GM19452 (cell line): ENCODE measurements at regions not wholly inside any gene's neighbourhood (a gene's known extent, or its start where the extent isn't known, plus 50 kb on each side); places are given as distances from the start of the nearest gene placed in this dataset.

Source experiments
- ATAC-seq: cut with Tn5 transposase; IDR thresholded peaks from one replicate; pipeline ENCODE4 v1.9.1; 2021; ENCODE audit not compliant: unreplicated experiment

- ATAC-seq: no peak
Observed at GRCh38 chr1:201589186-201589585, 50.3 kb downstream of the NAV1 start.

- no peak for ATAC-seq
Observed at GRCh38 chr1:201590474-201590873, 51.5 kb downstream of the NAV1 start.

- ATAC-seq: no peak
Observed at GRCh38 chr1:201591348-201591747, 52.4 kb downstream of the NAV1 start.

DNA sequence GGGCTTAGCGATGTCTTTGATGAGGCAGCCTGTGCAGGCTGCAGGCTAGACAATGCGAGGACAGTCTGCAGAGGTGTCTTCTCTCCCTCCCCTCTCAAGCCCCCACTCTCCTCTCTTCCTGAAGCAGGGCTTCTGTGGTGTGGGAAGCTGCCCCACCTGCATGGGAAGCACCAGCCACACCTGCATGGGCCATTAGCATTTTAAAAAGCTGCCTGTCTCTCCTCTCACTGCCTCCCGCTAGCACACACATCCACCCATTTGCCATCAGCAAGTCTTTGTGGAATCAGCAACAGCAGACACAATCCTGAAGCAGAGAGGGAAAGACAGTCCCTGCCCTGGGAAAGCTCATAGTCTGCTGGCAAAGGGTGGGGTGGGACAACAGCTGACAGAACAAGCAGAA, 53.1 kb downstream of the NAV1 start:
- ATAC-seq: no peak

GRCh38 chr1:201593200-201593921, 54.4 kb downstream of the NAV1 start:
- ATAC-seq: no peak

DNA sequence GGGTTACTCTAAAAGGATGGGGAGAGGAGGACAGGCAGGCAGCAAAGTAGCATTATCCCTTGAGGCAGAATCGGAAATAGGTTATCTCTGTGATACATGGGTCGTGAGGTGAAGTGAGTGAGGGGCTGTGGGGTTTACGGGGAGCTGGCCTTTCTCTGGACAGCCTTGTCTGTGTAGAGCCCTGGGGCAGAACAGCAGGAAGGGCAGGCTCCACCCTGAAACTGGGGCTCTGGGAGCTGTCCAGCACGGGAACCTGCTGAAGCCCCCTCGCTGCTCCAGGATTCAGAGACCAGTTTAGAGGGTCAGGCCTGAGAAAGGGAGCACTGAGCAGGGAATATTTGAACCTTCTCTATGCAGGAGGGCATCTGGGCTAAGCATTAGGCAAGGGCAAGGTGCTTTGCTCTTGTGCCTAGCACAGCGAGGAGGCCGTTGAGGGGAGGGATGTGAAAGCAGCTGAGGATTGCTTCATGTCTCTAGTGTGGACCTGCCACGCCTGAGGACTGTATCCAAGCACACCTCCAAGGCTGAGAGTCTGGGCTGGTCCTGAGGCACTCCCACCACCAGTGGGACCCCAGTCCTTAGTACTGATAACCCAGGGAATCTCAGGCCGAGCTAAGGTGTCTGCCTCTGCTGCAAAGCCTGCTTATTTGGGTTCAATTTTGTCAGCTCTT, 55.8 kb downstream of the NAV1 start:
- no peak for ATAC-seq

DNA sequence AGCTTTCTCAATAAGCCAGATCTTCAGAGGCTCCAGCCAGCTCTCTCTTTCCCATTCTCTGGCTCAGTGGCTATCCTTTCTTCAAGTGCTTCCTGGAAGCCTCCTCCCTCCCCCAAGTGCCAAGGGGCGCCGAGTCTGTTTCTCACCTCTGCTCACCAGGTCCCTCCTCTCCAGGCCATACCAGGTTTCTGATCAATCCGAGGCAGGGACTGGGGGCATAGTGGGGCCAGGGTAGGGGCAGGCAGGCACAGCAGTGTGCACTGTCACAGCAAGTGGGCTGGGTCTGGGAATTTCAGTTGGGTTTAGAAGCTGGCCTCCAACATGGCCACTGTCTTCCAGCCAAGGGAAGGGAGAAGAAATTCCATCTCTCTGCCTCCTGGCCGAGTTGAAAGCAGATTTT, 56.5 kb downstream of the NAV1 start:
- ATAC-seq: no peak

DNA sequence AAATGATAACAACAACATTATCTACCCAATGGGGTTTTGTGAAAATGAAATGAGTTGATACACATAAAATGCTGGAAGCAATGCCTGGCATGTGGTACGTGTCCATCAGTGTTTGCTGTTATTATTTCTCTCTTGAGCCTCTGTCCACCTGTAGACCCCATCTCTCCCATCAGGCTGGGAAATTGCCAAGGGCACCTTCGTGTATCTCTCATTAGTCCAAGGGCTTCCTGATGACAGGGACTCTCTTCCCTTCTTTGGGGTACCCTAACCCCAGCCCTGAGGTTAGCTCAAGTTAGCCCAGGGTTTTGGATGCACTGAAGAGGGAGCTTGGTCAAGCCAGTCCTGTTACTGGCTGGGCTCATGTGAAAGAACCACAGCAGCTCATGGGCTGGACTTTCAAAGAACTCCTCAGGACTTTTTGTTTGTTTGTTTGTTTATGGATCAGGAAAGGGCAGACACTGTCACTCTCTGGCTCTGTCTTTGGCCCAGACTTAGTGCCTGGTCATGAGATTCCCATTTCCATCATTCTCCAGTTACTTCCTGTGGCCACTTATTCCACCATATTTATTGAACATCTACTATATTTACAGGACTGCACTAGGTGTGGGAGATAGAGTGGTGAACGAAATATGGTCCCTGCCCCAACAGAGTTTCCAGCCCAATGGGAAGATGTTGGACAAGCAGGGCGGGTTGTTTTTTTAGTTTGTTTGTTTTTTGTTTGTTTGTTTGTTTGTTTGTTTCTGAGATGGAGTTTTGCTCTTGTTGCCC, 57.4 kb downstream of the NAV1 start:
- no peak for ATAC-seq

- no peak for ATAC-seq
Observed at GRCh38 chr1:201597551-201598230, 58.8 kb downstream of the NAV1 start.

GRCh38 chr1:201598396-201598795, 59.5 kb downstream of the NAV1 start:
- no peak for ATAC-seq

GRCh38 chr1:201598973-201599372, 60.0 kb downstream of the NAV1 start:
- ATAC-seq: no peak

GRCh38 chr1:201599548-201599947, 60.6 kb downstream of the NAV1 start:
- no peak for ATAC-seq

DNA sequence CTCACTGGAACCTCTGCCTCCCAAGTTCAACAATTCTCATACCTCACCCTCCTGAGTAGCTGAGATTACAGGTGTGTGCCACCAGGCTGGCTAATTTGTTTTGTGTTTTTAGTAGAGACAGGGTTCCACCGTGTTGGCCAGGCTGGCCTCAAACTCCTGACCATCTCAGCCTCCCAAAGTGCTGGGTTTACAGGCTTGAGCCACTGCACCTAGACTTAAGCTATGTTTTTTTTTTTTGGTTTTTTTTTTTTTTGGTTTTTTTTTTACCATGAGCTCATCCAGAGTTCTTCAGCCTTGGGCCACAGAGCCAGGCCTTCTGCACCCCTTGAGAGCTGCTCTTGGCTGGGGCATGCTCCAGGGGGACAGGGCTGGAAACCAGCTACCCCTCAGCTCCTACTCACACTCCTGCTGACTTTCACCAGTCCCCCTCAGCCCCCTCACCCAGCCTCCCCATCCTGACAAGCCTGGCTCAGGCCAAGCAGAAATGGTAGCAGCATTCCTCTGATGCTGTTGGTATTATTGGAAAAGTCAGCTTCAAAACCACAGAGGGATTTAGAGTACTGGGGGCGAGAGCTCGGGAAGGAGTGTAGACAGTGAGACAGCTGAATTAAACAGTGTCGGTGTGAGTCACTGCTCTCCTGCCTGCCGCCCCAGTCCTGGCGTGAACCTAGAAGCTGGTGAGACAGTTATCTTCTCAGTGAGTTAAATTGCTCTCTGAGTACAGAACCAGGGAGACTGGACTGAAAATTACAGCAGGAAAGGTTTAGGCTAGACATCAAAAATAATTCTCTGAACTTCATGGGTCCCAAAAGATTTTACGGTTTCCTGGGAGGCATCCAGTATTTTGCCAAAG, 63.7 kb downstream of the NAV1 start:
- ATAC-seq: no peak

DNA sequence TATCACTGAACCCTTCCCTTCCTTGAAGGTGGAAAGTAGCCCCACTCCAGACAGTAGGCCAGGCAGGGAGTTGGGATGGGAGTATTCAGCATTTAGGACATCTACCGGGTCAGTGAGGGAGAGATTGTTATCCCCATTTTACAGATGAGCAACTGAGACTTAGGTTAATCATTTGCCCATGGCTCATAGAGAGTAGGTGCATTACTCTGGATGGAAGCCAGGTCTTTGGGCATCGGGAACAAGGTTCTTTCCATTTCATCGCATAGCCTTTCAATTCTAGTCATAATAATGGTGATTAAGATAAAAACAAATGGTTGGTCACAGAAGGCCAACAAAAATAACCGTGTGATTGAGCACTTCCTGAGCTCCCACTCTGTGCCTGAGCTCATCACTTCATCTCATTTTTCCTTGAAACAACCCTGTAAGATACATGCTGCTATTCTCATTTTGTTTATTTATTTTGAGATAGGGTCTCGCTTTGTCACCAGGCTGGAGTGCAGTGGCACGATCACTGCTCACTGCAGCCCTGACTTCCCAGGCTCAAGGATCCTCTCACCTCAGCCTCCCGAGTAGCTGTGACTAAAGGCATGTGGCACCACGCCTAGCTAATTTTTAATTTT, 64.8 kb downstream of the NAV1 start:
- ATAC-seq: no peak

- no peak for ATAC-seq
Observed at GRCh38 chr1:201605385-201606010, 66.6 kb downstream of the NAV1 start.

- ATAC-seq: no peak
Observed at GRCh38 chr1:201606096-201606495, 67.2 kb downstream of the NAV1 start.

- ATAC-seq: no peak
Observed at GRCh38 chr1:201606623-201607022, 67.7 kb downstream of the NAV1 start.

- no peak for ATAC-seq
Observed at GRCh38 chr1:201608635-201609395, 69.9 kb downstream of the NAV1 start.
